NCI-H2107 treated with DMSO at 0.1 percent for 48 hours (cell line): ENCODE measurements at regions not wholly inside any gene's neighbourhood (a gene's known extent, or its start where the extent isn't known, plus 50 kb on each side); places are given as distances from the start of the nearest gene placed in this dataset.
A peak's percentile ranks its signal among the peaks of the same experiment; 100 is the strongest.

Source experiments
- DNase-seq: peaks from one replicate; lab custom pipeline; 2025; ENCODE audit not compliant: unreplicated experiment; lab: John Stamatoyannopoulos, UW

- no peak for DNase-seq
Measured at GRCh38 chr18:45467293-45467692, 148.0 kb upstream of the SLC14A2 start.

DNA sequence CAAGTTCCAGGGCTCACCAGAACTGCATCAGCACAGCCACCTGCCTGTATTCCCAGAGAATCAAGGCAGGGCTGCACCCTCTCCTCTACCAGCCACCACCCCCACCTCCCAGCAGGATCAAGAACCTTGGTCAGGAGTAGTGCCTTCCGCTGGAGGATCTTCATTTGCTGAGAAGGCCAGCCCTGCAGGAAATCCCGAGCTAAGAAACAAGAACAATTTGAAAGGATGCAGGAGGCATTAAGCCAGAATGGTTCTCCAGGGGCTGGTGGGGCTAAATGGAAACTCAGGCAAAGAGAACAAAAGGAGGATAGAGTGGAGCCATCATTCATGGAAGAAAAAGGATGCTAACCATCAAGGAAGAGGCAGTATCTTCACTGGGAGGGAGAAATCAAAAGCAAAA, 147.3 kb upstream of the SLC14A2 start:
- no peak for DNase-seq

GRCh38 chr18:45478889-45479288, 136.4 kb upstream of the SLC14A2 start:
- DNase-seq: no peak

GRCh38 chr18:45480219-45481015, 134.9 kb upstream of the SLC14A2 start:
- DNase-seq: no peak

GRCh38 chr18:45481821-45482220, 133.5 kb upstream of the SLC14A2 start:
- DNase-seq: no peak

DNA sequence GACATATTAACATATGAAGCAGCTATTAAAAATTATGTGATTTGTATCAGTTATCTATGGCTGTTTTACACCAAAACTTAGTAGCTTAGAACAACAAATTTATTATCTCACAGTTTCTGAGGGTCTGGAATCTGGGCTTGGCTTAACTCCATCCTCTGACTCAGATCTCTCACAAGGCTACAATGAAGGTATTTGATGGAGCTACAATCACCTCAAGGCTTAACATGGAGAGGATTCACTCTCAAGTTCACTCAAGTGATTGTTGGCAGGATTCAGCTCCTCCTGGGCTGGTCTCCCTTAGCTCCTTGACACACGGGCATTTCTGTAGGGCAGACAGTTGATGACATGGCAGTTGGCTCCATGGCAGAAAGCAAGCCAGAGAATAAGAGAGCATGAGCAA, 133.0 kb upstream of the SLC14A2 start:
- DNase-seq: no peak

GRCh38 chr18:45487581-45487980, 127.7 kb upstream of the SLC14A2 start:
- no peak for DNase-seq

DNA sequence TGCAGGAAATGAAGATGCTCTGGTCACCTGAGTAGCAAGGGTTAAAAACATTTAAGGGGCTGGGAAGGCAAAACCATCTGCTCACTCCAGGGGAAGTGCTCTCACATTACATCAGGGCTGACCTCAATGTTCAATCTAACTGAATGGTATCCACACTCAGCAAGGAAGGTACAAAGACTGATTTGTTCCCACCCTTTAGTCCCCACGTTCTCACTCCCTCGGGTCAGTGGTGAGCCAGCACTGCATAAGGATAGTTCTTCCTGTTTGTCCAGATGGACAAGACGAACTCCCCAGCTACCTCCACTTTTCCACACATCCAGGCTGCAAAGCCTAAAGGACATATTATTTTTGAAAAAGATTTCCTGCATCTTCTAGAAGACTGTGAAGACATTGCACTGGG, 126.6 kb upstream of the SLC14A2 start:
- peak; percentile 23 for DNase-seq

- DNase-seq: no peak
Measured at GRCh38 chr18:45493830-45494229, 121.4 kb upstream of the SLC14A2 start.

GRCh38 chr18:45494811-45495210, 120.5 kb upstream of the SLC14A2 start:
- DNase-seq: no peak

DNA sequence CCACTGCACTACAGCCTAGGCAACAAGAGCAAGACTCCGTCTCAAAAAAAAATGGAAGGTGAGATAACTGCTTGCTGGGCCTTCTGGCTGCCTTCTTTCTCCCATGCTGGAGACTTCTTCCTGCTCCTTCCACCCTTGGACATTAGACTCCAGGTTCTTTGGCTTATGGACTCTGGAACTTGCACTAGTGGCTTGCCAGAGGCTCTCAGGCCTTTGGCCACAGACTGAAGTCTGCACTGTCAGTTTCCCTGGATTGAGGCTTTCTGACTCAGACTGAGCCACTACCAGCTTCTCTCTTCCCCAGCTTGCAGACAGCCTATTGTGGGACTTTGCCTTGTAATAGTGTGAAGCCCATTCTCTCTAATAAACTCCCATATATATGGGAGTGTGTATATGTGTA, 118.5 kb upstream of the SLC14A2 start:
- no peak for DNase-seq

GRCh38 chr18:45497595-45498286, 117.5 kb upstream of the SLC14A2 start:
- DNase-seq: no peak

GRCh38 chr18:45498287-45498658, 117.0 kb upstream of the SLC14A2 start:
- DNase-seq: no peak

DNA sequence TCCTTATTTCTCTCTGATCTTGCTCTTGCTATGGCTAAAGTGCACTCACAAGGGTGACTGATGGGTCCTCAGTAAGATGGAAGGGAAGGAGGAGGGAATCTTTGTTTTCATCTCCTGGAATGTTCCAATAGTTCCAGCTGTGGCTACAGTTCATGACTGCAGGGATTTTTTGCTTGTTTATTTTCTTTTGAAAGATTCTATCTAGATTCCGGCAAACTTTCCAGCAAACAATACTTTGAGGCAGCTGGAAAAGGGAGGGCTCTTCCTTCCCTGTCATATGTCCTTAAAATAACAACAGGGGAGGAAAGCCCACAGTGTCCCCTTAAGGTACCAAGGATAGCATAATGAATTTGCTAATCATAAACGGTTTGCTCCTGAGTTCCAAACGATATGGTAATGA, 111.3 kb upstream of the SLC14A2 start:
- DNase-seq: no peak

DNA sequence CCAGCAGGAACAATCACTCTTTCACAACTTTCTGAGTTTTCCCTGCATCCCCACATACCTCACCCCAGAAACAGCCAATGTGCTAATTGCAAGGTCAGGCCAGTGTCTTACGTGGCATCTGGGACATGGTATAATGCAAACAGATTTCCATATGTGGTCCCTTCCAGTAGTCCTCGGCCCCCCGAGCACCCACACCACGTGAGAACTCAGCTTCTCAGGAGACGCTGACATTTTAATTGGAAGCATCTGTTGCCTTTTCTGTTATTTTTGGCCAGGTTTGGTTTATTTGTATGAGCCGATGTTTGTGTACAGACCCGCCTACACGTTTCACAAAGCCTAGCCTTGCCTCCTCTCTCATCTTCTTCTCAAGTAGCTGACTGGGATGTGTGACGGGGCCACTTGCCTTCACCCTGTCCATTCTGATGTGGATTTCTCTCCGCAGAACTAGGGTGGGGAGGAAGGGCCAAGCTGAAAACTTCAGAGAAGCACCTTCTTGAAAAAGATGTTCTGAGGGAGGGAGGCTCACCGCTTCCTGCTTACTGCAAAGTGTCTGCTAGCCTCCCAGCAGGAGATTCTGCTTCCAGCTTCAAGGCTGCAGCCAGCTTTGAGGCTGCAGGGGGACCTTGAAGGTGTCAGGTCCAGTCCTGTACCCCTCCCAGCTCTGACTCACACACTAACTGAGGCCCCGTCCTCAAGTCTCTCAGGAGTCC, 109.6 kb upstream of the SLC14A2 start:
- no peak for DNase-seq

DNA sequence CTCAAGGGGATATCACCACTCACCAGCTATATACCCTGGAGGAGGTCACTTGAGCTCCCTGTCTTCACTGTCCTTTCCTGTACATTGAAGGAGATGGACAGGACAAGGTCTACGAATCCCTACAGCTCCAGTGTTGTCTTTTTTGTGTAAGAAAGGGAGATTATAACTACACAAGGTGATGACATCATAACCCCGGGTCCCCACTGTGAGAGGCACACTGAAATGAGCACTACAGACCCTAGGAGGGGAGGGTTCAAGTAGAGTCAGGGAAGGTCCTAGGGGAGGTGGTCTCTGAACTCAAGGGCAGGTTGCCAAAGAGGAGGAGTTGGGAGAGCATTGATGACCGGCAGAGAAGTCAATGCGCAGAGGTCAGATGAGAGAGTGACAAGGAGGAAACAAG, 108.3 kb upstream of the SLC14A2 start:
- no peak for DNase-seq

- DNase-seq: no peak
Measured at GRCh38 chr18:45509535-45509934, 105.7 kb upstream of the SLC14A2 start.

GRCh38 chr18:45510656-45511055, 104.6 kb upstream of the SLC14A2 start:
- no peak for DNase-seq

DNA sequence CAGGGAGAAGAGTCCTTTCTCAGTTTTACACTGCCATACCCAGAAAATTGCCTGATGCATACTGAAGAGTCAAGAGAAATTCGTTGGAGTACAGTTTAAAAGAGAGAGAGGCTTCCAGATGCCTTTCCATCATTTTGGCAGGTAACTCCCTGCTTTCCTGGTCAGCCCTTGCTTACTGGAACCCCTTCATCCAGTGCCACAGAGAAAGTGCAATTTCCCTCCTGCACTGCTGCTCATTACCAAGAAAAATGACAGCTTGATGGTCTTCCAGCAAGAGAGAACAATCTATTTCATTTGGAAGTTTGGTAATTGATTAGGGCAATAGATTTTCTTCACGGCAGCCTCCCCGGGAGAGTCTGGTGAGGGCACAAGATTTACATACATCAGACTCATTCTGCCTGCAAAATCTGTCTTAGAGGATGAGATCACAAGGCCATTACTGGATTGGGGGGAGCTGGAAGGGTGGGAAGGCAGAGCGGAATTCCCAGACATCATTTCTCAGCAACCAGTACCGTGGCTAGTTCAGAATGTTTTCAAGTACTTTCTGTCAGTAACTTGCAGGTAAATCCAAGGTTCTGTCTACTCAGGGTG, 102.8 kb upstream of the SLC14A2 start:
- DNase-seq: no peak

- no peak for DNase-seq
Measured at GRCh38 chr18:45517181-45517741, 98.0 kb upstream of the SLC14A2 start.
